GM06990 (cell line): ENCODE measurements at regions not wholly inside any gene's neighbourhood (a gene's known extent, or its start where the extent isn't known, plus 50 kb on each side); places are given as distances from the start of the nearest gene placed in this dataset.

Source experiments
- DNase-seq: peaks from one replicate; pipeline ENCODE4 v3.0.0-alpha.2; 2011; ENCODE audit not compliant: insufficient read length; ENCODE audit errors: extremely low read depth
- H3K27me3 ChIP-seq: replicated peaks from 2 replicates; pipeline ENCODE4 v1.6.0; 2011; ENCODE audit warnings: low read length; ENCODE audit not compliant: control insufficient read depth, insufficient read depth
- H3K36me3 ChIP-seq: 2 replicates; pipeline ENCODE4 v1.5.1; 2011; ENCODE audit warnings: low read length; ENCODE audit not compliant: control insufficient read depth, insufficient read depth
- H3K4me3 ChIP-seq: replicated peaks from 2 replicates; pipeline ENCODE4 v1.5.1; 2011; ENCODE audit warnings: low read depth, mild to moderate bottlenecking, control low read depth, low read length
- CTCF ChIP-seq: IDR thresholded peaks from 2 replicates; pipeline ENCODE4 v1.5.1; 2011; ENCODE audit warnings: low read length, control low read depth, mild to moderate bottlenecking, inconsistent platforms; ENCODE audit not compliant: insufficient read depth, poor library complexity, severe bottlenecking

- Histone ChIP-seq H3K4me3 (no peak overlapping the region), H3K27me3 (no peaks in the 10 kb centered on the region; the same call in 1 of the 2 replicates), H3K36me3 (no peaks in the 10 kb centered on the region)
- no peak for TF ChIP-seq CTCF
- DNase-seq, result no peak
These were observed 195.4 kb downstream of the SUDS3 start for GRCh38 chr12:118571730-118572129.

- no peak for DNase-seq
- no peak overlapping the region for H3K4me3 ChIP-seq
- no peaks in the 10 kb centered on the region for H3K36me3 ChIP-seq
- H3K27me3 ChIP-seq, result no peaks in the 10 kb centered on the region; the same call in 1 of the 2 replicates
- no peak for TF ChIP-seq CTCF
These were observed 197.9 kb downstream of the SUDS3 start for GRCh38 chr12:118574288-118574687.

GRCh38 chr12:118575730-118576129 lies 199.4 kb downstream of the SUDS3 start:
- TF ChIP-seq CTCF, result no peak
- Histone ChIP-seq H3K4me3 (no peak overlapping the region), H3K27me3 (no peaks in the 10 kb centered on the region; the same call in 1 of the 2 replicates), H3K36me3 (no peaks in the 10 kb centered on the region)
- DNase-seq, result no peak

- Histone ChIP-seq H3K36me3 (no peaks in the 10 kb centered on the region), H3K4me3 (no peak overlapping the region), H3K27me3 (no peaks in the 10 kb centered on the region)
- no peak for DNase-seq
- TF ChIP-seq CTCF, result no peak
These were observed 205.0 kb downstream of the SUDS3 start for GRCh38 chr12:118581371-118581770.

- Histone ChIP-seq H3K4me3 (no peak overlapping the region), H3K36me3 (no peaks in the 10 kb centered on the region), H3K27me3 (no peaks in the 10 kb centered on the region)
- TF ChIP-seq CTCF, result no peak
- no peak for DNase-seq
These were observed 206.5 kb downstream of the SUDS3 start for GRCh38 chr12:118582863-118583262.

GRCh38 chr12:118586433-118586832 lies 210.1 kb downstream of the SUDS3 start:
- H3K27me3 ChIP-seq, result no peaks in the 10 kb centered on the region
- DNase-seq, result no peak

More at GRCh38 chr12:118586433-118586832, 210.1 kb downstream of the SUDS3 start:
- TF ChIP-seq CTCF, result no peak
- Histone ChIP-seq H3K36me3 (no peaks in the 10 kb centered on the region), H3K4me3 (no peak overlapping the region)
